ENCODE measurements at regions not wholly inside any gene's neighbourhood (a gene's known extent, or its start where the extent isn't known, plus 50 kb on each side); places are given as distances from the start of the nearest gene placed in this dataset.

DNA sequence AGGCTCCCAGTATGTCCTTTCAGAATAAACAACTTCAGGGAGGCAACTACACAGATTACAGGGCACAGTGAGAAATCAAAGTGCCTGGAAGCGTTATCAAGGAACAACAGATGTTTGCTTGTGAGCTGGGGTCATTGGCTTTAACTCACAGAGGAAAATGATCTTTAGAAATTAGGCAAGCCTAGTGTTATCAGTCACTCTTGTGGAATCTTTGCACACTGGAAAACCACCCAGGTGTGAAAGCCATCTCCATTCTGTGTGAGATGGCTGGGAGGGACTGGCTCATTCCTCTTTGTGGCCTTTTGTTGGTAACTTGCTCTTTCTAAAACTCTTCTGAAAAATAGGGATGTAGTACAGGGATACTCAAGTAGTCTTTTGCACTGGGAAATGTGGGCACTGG, 716.0 kb downstream of the XPNPEP1 start:
- H3K27ac ChIP-seq (ENCODE audit: low read depth, low read length) = no peak overlapping the region
- no peak overlapping the region for H3K4me3 ChIP-seq (ENCODE audit: insufficient read depth, low read length, poor library complexity, severe bottlenecking)
- H3K9me2 ChIP-seq (replicated peaks; ENCODE audit: insufficient read depth, low read length) = no peaks in the 10 kb centered on the region
- no peaks in the 10 kb centered on the region for H3K9me3 ChIP-seq (ENCODE audit: insufficient read depth, low read length)
- no peaks in the 10 kb centered on the region for H3K79me2 ChIP-seq (ENCODE audit: insufficient read depth, low read length)
- H3K36me3 ChIP-seq (ENCODE audit: low read length) = no peaks in the 10 kb centered on the region
- H3K9ac ChIP-seq (ENCODE audit: low read length) = no peak overlapping the region
- H3K27me3 ChIP-seq (ENCODE audit: low read length) = no peaks in the 10 kb centered on the region
- no peaks in the 10 kb centered on the region for H3F3A ChIP-seq (ENCODE audit: insufficient read depth)
- no peak overlapping the region for H2AFZ ChIP-seq (ENCODE audit: low read depth, low read length, severe bottlenecking)
- no peak overlapping the region for H3K4me2 ChIP-seq (ENCODE audit: low read depth, low read length, poor library complexity, severe bottlenecking)
- no peaks in the 10 kb centered on the region for H4K20me1 ChIP-seq (ENCODE audit: low read depth, low read length)
- TF ChIP-seq EZH2phosphoT487 (conservative IDR thresholded peaks at IDR 0.05; ENCODE audit: low read length) = no peak
- TF ChIP-seq, protein P1, sequence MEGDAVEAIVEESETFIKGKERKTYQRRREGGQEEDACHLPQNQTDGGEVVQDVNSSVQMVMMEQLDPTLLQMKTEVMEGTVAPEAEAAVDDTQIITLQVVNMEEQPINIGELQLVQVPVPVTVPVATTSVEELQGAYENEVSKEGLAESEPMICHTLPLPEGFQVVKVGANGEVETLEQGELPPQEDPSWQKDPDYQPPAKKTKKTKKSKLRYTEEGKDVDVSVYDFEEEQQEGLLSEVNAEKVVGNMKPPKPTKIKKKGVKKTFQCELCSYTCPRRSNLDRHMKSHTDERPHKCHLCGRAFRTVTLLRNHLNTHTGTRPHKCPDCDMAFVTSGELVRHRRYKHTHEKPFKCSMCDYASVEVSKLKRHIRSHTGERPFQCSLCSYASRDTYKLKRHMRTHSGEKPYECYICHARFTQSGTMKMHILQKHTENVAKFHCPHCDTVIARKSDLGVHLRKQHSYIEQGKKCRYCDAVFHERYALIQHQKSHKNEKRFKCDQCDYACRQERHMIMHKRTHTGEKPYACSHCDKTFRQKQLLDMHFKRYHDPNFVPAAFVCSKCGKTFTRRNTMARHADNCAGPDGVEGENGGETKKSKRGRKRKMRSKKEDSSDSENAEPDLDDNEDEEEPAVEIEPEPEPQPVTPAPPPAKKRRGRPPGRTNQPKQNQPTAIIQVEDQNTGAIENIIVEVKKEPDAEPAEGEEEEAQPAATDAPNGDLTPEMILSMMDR (IDR thresholded peaks at IDR 0.05; ENCODE audit: insufficient read depth, low read length, poor library complexity, severe bottlenecking) = no peak

DNA sequence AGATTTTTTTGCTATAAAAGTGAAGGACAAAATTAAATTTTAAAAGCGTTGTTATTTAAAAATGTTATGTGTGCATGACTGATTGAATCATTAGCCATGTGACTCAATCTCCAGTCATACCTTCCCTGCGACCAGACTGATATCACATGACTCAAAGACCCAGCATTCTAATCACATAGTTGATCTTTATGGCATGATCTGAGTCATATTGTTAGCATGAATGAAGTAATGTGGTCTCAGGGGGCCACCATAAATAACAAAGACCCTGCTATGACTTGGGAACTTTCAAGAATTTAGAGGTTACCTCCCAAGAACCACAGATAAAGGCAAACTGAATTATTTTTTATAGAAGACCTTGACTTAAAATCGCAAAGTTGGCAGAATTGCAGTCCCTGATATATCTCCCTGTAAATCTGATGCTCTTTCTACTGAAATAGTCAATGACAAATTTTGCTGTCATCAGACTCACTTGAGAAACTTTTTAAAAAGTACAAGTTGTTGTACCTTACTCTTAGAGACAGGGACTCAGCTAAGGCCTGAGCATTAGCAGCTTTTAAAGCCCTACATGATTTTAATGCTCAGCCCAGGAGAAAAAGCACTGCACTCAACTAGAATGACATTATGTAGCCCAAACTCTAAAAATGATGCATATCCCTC, 717.3 kb downstream of the XPNPEP1 start:
- no peak overlapping the region for H2AFZ ChIP-seq (ENCODE audit: low read depth, low read length, severe bottlenecking)

DNA sequence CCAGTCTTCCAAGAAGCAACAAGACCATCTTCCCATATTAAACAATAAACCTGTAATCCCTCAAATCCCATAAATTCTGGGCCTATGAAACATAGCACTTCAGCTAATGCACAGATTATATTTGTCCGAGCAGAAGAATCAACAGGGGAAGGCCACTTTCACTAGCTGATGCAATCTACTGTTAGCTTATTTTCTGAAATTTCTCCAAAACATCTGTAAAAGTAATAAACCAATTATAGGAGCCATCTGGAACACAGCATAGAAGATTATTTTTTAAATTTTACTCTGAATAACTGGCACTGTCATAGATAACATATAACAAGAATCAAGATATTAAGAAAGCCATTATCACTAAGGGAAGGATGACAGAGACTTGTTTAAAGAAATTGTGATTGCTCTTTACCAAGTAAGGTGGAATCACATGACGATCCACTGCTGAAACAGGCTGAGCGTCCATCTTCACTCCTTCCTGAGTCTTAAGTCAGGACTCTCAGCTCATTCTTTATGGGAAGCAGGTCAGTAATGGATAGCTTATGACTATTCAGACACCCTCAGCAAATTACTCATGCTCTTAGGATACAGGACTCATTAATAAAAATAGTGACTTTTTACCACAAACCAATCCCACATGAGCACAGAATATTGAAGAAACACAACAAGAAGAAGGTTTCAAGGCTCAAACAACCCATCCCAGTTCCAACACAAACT, 719.5 kb downstream of the XPNPEP1 start:
- Histone ChIP-seq H3K27me3 (ENCODE audit: low read length) (no peaks in the 10 kb centered on the region), H2AFZ (ENCODE audit: low read depth, low read length, severe bottlenecking) (no peak overlapping the region), H3K36me3 (ENCODE audit: low read length) (no peaks in the 10 kb centered on the region), H3F3A (ENCODE audit: insufficient read depth) (no peaks in the 10 kb centered on the region), H3K9me2 (replicated peaks; ENCODE audit: insufficient read depth, low read length) (no peaks in the 10 kb centered on the region), H4K20me1 (ENCODE audit: low read depth, low read length) (no peaks in the 10 kb centered on the region), H3K9me3 (ENCODE audit: insufficient read depth, low read length) (no peaks in the 10 kb centered on the region), H3K79me2 (ENCODE audit: insufficient read depth, low read length) (no peaks in the 10 kb centered on the region), H3K27ac (ENCODE audit: low read depth, low read length) (no peak overlapping the region), H3K4me2 (ENCODE audit: low read depth, low read length, poor library complexity, severe bottlenecking) (no peak overlapping the region), H3K4me3 (ENCODE audit: insufficient read depth, low read length, poor library complexity, severe bottlenecking) (no peak overlapping the region), H3K9ac (ENCODE audit: low read length) (no peak overlapping the region)
- TF ChIP-seq, protein P1 (IDR thresholded peaks at IDR 0.05; ENCODE audit: insufficient read depth, low read length, poor library complexity, severe bottlenecking) = no peak
- no peak for TF ChIP-seq EZH2phosphoT487 (conservative IDR thresholded peaks at IDR 0.05; ENCODE audit: low read length)

More for the DNA sequence above, 717.3 kb downstream of the XPNPEP1 start:
- Histone ChIP-seq H3K27ac (ENCODE audit: low read depth, low read length) (no peak overlapping the region), H3K36me3 (ENCODE audit: low read length) (no peaks in the 10 kb centered on the region), H3K4me2 (ENCODE audit: low read depth, low read length, poor library complexity, severe bottlenecking) (no peak overlapping the region), H3F3A (ENCODE audit: insufficient read depth) (no peaks in the 10 kb centered on the region), H4K20me1 (ENCODE audit: low read depth, low read length) (no peaks in the 10 kb centered on the region), H3K79me2 (ENCODE audit: insufficient read depth, low read length) (no peaks in the 10 kb centered on the region), H3K27me3 (ENCODE audit: low read length) (no peaks in the 10 kb centered on the region), H3K9me2 (replicated peaks; ENCODE audit: insufficient read depth, low read length) (no peaks in the 10 kb centered on the region), H3K9ac (ENCODE audit: low read length) (no peak overlapping the region), H3K9me3 (ENCODE audit: insufficient read depth, low read length) (no peaks in the 10 kb centered on the region), H3K4me3 (ENCODE audit: insufficient read depth, low read length, poor library complexity, severe bottlenecking) (no peak overlapping the region)
- TF ChIP-seq EZH2phosphoT487 (conservative IDR thresholded peaks at IDR 0.05; ENCODE audit: low read length) = no peak
- TF ChIP-seq, protein P1 (IDR thresholded peaks at IDR 0.05; ENCODE audit: insufficient read depth, low read length, poor library complexity, severe bottlenecking) = no peak
